Suprapubic skin (tissue), 4 donors: ENCODE measurements at regions not wholly inside any gene's neighbourhood (a gene's known extent, or its start where the extent isn't known, plus 50 kb on each side); places are given as distances from the start of the nearest gene placed in this dataset.
"Not testable (repeated sequence)": the region's sequence is repeated elsewhere in the genome, so short reads cannot be mapped to it uniquely, and the experiment has no call there.

Experiments used
- DNase-seq, 2 donors: peaks; one replicate each; pipeline ENCODE4 v3.0.0-alpha.2; 2019; ENCODE audit warnings: low spot score in 2 of 2
- H3K27ac ChIP-seq: fragments of 200-600 bp; sonication (generic); one replicate; pipeline ENCODE4 v1.5.1; 2019
- H3K27me3 ChIP-seq: fragments of 200-600 bp; sonication (generic); one replicate; pipeline ENCODE4 v1.5.1; 2019
- H3K36me3 ChIP-seq: fragments of 200-600 bp; sonication (generic); one replicate; pipeline ENCODE4 v1.5.1; 2019
- H3K4me1 ChIP-seq: fragments of 200-600 bp; sonication (generic); one replicate; pipeline ENCODE4 v1.5.1; 2019
- H3K4me3 ChIP-seq: fragments of 200-600 bp; sonication (generic); one replicate; pipeline ENCODE4 v1.5.1; 2019; ENCODE audit warnings: mild to moderate bottlenecking
- H3K9me3 ChIP-seq: fragments of 200-600 bp; sonication (generic); one replicate; pipeline ENCODE4 v1.5.1; 2019
- CTCF ChIP-seq, 2 donors: fragments of 200-600 bp in 1 of 2; fragments of 450-650 bp in 1 of 2; sonication (generic) in 1 of 2; IDR thresholded peaks; one replicate each; pipeline ENCODE4 v1.5.1; 2016 to 2019; ENCODE audit warnings: antibody characterized with exemption in 2 of 2, mild to moderate bottlenecking in 1 of 2, moderate library complexity in 1 of 2
- EP300 ChIP-seq: sonication (generic); formaldehyde crosslinking; IDR thresholded peaks from one replicate; pipeline ENCODE4 v1.6.1; 2017; ENCODE audit warnings: antibody characterized with exemption
- POLR2A ChIP-seq, 2 donors: fragments of 450-650 bp; IDR thresholded peaks; one replicate each; pipeline ENCODE4 v1.6.1; 2017; ENCODE audit warnings: antibody characterized with exemption in 2 of 2, mild to moderate bottlenecking in 2 of 2, moderate library complexity in 2 of 2
- POLR2AphosphoS5 ChIP-seq, 3 donors: sonication (generic); formaldehyde crosslinking; IDR thresholded peaks; one replicate each; pipeline ENCODE4 v1.6.1; 2017; ENCODE audit warnings: antibody characterized with exemption in 3 of 3
- WGBS: methylation state at CpG from one replicate; pipeline ENCODE4 v1.1.5; 2018; 5-methylcytosine and 5-hydroxymethylcytosine counted together

DNA sequence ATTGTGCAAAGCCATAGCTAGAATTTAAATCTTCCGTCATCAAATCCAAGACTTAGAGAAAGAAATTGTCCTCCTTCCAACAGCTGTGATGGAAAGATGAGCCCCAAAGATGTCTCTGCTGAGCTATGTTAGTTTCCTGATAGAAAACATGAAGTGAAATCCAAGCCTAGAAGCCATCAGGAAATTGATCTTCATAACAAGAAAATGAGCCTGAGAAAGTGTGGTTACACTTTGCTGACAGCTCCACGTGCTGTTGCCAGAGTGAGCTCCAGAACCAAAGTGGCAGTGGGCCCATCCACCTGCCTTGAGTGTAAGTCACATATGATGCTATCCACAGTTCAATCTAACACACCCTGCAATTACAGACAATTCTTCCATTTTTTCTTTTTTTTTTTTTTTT lies 58.0 kb upstream of the UBASH3B start:
- no peaks in the 10 kb centered on the region for H3K27me3 ChIP-seq
- H3K4me3 ChIP-seq, result no peak overlapping the region
- H3K36me3 ChIP-seq, result no peaks in the 10 kb centered on the region
- WGBS, result 67% methylated on average over 2 of the region's 2 CpGs
- TF ChIP-seq EP300 (no peak), POLR2A (IDR thresholded peaks at IDR 0.05) (no peak), CTCF (IDR thresholded peaks at IDR 0.05) (no peak), POLR2AphosphoS5 (IDR thresholded peaks at IDR 0.05) (no peak)
- DNase-seq, result no peak
- H3K27ac ChIP-seq, result no peak overlapping the region
- H3K4me1 ChIP-seq, result no peaks in the 10 kb centered on the region
- no peaks in the 10 kb centered on the region for H3K9me3 ChIP-seq

GRCh38 chr11:122594986-122595645 lies 60.4 kb upstream of the UBASH3B start:
- peaks cover 9% of the 10 kb centered on the region for H3K27me3 ChIP-seq
- H3K4me1 ChIP-seq, result no peaks in the 10 kb centered on the region
- no peaks in the 10 kb centered on the region for H3K36me3 ChIP-seq
- 79% methylated on average over 3 of the region's 3 CpGs for WGBS
- H3K9me3 ChIP-seq, result no peaks in the 10 kb centered on the region
- DNase-seq, result no peak
- H3K27ac ChIP-seq, result no peak overlapping the region
- no peak overlapping the region for H3K4me3 ChIP-seq
- TF ChIP-seq POLR2A (IDR thresholded peaks at IDR 0.05), result no peak
- TF ChIP-seq CTCF (IDR thresholded peaks at IDR 0.05), result no peak
- TF ChIP-seq POLR2AphosphoS5 (IDR thresholded peaks at IDR 0.05), result no peak
- TF ChIP-seq EP300, result no peak

GRCh38 chr11:122593473-122594420 lies 61.8 kb upstream of the UBASH3B start:
- TF ChIP-seq POLR2AphosphoS5 (IDR thresholded peaks at IDR 0.05) (no peak), CTCF (IDR thresholded peaks at IDR 0.05) (no peak), POLR2A (IDR thresholded peaks at IDR 0.05) (no peak), EP300 (no peak)
- Histone ChIP-seq H3K4me1 (no peaks in the 10 kb centered on the region), H3K4me3 (no peak overlapping the region), H3K9me3 (no peaks in the 10 kb centered on the region), H3K27ac (no peak overlapping the region), H3K27me3 (peaks cover 14% of the 10 kb centered on the region), H3K36me3 (no peaks in the 10 kb centered on the region)
- DNase-seq, result no peak
- 73% methylated on average over 4 of the region's 4 CpGs for WGBS

DNA sequence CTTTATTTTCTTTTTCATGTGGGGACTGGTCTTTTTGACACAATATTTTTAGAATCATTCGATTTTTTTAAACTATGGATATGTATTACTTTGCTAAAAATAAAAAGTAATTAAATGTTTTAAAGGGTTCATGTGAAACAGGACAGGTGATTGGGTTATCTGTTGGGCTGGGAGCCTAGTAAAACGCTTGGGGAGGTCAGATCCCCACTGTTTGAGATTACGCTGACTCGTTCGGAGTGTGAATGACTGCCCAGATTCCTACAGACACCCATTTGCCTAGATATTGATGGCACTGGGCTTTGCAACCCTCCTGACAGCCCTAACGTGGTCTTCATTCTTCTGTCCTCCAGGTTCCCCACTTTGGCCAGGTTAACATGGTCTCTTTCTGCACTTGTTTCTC lies 62.9 kb upstream of the UBASH3B start:
- no peak for DNase-seq
- Histone ChIP-seq H3K9me3 (no peaks in the 10 kb centered on the region), H3K27me3 (peaks cover 18% of the 10 kb centered on the region), H3K27ac (no peak overlapping the region), H3K36me3 (no peaks in the 10 kb centered on the region), H3K4me1 (no peaks in the 10 kb centered on the region), H3K4me3 (no peak overlapping the region)
- TF ChIP-seq POLR2AphosphoS5 (IDR thresholded peaks at IDR 0.05) (no peak), EP300 (no peak), CTCF (IDR thresholded peaks at IDR 0.05) (no peak), POLR2A (IDR thresholded peaks at IDR 0.05) (no peak)
- 79% methylated on average over 6 of the region's 6 CpGs for whole genome bisulfite sequencing

DNA sequence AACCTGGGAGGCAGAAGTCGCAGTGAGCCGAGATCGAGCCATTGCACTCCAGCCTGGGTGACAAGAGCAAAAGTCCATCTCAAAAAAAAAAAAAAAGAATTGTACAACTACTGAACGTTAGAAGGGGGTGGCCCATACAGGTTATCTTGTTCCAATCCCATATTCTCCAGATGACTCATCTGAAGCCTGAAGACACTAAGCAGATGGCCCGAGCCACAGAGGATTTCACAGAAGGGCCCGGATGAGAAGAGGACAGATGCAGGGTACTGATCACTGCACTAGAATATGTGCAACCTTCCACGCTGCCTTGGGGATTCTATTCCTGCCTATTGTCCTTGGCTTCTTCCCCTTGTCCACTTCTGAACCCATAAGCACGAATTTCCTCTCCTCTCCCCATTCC lies 70.9 kb upstream of the UBASH3B start:
- H3K4me3 ChIP-seq, result no peak overlapping the region
- 87% methylated on average over 8 of the region's 8 CpGs for WGBS

GRCh38 chr11:122580071-122580470 lies 75.5 kb upstream of the UBASH3B start:
- DNase-seq, H3K4me3 ChIP-seq, H3K27me3 ChIP-seq, H3K36me3 ChIP-seq, H3K9me3 ChIP-seq, H3K27ac ChIP-seq: not testable (repeated sequence)
- 40% methylated on average over 13 of the region's 13 CpGs for WGBS
- H3K4me1 ChIP-seq, result peaks cover 10% of the 10 kb centered on the region

More for the DNA sequence above, 70.9 kb upstream of the UBASH3B start:
- H3K9me3 ChIP-seq, result no peaks in the 10 kb centered on the region
- peaks cover 10% of the 10 kb centered on the region for H3K4me1 ChIP-seq
- no peak for TF ChIP-seq POLR2A (IDR thresholded peaks at IDR 0.05)
- no peak for TF ChIP-seq CTCF (IDR thresholded peaks at IDR 0.05)
- H3K27ac ChIP-seq, result no peak overlapping the region
- peaks cover 8% of the 10 kb centered on the region for H3K27me3 ChIP-seq
- H3K36me3 ChIP-seq, result no peaks in the 10 kb centered on the region
- DNase-seq, result no peak
